Esophagus squamous epithelium (tissue), 5 donors: ENCODE measurements at regions not wholly inside any gene's neighbourhood (a gene's known extent, or its start where the extent isn't known, plus 50 kb on each side); places are given as distances from the start of the nearest gene placed in this dataset.

Experiments used
- DNase-seq: peaks from one replicate; lab custom pipeline; 2025; lab: John Stamatoyannopoulos, UW
- H3K27ac ChIP-seq, 4 donors: fragments of 200-600 bp; sonication (generic); one replicate each; pipeline ENCODE4 v1.5.1; 2016 to 2019; ENCODE audit warnings: mild to moderate bottlenecking in 1 of 4
- H3K27me3 ChIP-seq, 4 donors: fragments of 200-600 bp; sonication (generic); 1 replicate in 3 of 4; 2 replicates in 1 of 4; pipeline versions ENCODE4 v1.5.1 to v1.6.0; 2017 to 2021; ENCODE audit warnings: antibody characterized with exemption in 1 of 4
- H3K36me3 ChIP-seq, 3 donors: fragments of 200-600 bp; sonication (generic); one replicate each; pipeline ENCODE4 v1.5.1; 2016 to 2019
- H3K4me1 ChIP-seq, 3 donors: fragments of 200-600 bp; sonication (generic); one replicate each; pipeline ENCODE4 v1.5.1; 2017 to 2019
- H3K4me3 ChIP-seq, 4 donors: fragments of 200-600 bp; sonication (generic); 1 replicate in 3 of 4; 2 replicates in 1 of 4; pipeline ENCODE4 v1.5.1; 2016 to 2019; ENCODE audit warnings: mild to moderate bottlenecking in 2 of 4, moderate library complexity in 1 of 4
- H3K9me3 ChIP-seq, 3 donors: fragments of 200-600 bp; sonication (generic); one replicate each; pipeline ENCODE4 v1.5.1; 2016 to 2019
- CTCF ChIP-seq, 6 experiments: fragments of 450-650 bp in 4 of 6; fragments of 200-600 bp in 2 of 6; sonication (generic) in 2 of 6; IDR thresholded peaks; one replicate each; pipeline ENCODE4 v1.5.1; 2016 to 2019; ENCODE audit warnings: antibody characterized with exemption in 6 of 6, mild to moderate bottlenecking in 4 of 6, moderate library complexity in 4 of 6
- POLR2A ChIP-seq, 4 donors: fragments of 450-650 bp; IDR thresholded peaks; one replicate each; pipeline ENCODE4 v1.6.1; 2017; ENCODE audit warnings: antibody characterized with exemption in 4 of 4, mild to moderate bottlenecking in 4 of 4, moderate library complexity in 3 of 4
- WGBS, 2 donors: methylation state at CpG; one replicate each; pipeline ENCODE4 v1.1.5; 2018; 5-methylcytosine and 5-hydroxymethylcytosine counted together
- intact Hi-C: fragments of 100-400 bp; cut with DNase I; formaldehyde crosslinking; loops from one replicate; pipeline ENCODE4 v1.15.0; 2022
- donor health status: DM: yes; HTN: yes; CAD: no.

GRCh38 chr15:100763835-100764750, 115.5 kb upstream of the ALDH1A3 start:
- WGBS, 2 donors: 84 to 86% methylated on average over 10 to 13 of the region's 20 CpGs
- intact Hi-C loops: no loop called here
- H3K36me3 ChIP-seq: no peaks in the 10 kb centered on the region
- no peak for TF ChIP-seq POLR2A (IDR thresholded peaks at IDR 0.05)
- TF ChIP-seq CTCF (IDR thresholded peaks at IDR 0.05): no peak
- no peak overlapping the region for H3K4me3 ChIP-seq
- peaks cover 0 to 8% (median 0%) of the 10 kb centered on the region in 4 donors for H3K27me3 ChIP-seq
- H3K4me1 ChIP-seq: peaks cover 0 to 11% (median 0%) of the 10 kb centered on the region in 3 donors
- DNase-seq: no peak
- H3K27ac ChIP-seq: no peak overlapping the region
- H3K9me3 ChIP-seq: no peaks in the 10 kb centered on the region

- no peak for TF ChIP-seq CTCF (IDR thresholded peaks at IDR 0.05)
- no peak for TF ChIP-seq POLR2A (IDR thresholded peaks at IDR 0.05)
- Histone ChIP-seq H3K9me3 (no peaks in the 10 kb centered on the region), H3K27ac (no peak overlapping the region), H3K36me3 (no peaks in the 10 kb centered on the region), H3K4me3 (no peak overlapping the region), H3K4me1 (peaks cover 0 to 2% (median 0%) of the 10 kb centered on the region in 3 donors), H3K27me3 (peaks cover 0 to 8% (median 0%) of the 10 kb centered on the region in 4 donors)
- WGBS, 2 donors: 62 to 83% methylated on average over 4 of the region's 9 CpGs
- no peak for DNase-seq
- intact Hi-C loops: no loop called here
These were observed 114.7 kb upstream of the ALDH1A3 start for GRCh38 chr15:100764778-100765466.

DNA sequence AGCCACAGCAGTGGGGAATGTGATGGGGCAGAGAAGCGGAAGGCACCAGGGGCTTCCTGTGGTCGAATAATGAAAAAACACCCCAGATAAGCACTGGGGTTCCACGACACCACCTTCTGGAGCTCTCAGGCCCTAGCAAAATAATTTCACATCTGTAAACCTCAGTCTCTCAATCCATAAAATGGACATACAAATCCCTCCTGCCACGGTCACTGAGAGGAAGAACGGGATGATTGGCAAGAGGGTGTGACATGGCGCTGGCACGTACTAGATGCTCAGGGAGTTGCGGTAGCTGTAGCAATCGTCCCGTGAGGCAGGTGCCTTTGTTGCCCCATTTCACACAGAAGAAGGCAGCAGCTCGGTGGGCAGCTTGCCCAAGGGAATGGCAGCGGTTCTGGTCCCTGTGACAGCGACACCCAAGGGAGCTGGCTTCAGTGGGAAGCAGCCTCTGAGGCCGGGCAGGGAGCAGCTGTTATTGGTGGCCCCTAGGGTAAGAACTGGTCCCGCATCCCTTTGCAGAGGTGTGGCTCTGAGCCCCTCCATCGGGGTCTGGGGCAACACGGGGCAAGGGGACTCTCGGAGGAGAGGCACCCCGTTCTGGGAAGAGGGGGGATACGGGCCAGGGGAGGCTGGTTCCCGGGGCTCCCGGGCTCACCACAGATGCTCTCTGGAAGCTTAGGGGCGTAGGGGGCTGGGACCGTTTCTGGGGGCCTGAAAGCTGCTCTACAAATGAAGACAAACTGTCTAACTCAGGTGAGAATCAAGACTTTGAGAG, 114.0 kb upstream of the ALDH1A3 start:
- Histone ChIP-seq H3K27me3 (peaks cover 0 to 8% (median 0%) of the 10 kb centered on the region in 4 donors), H3K27ac (no peak overlapping the region), H3K4me3 (no peak overlapping the region), H3K36me3 (no peaks in the 10 kb centered on the region), H3K4me1 (no peaks in the 10 kb centered on the region), H3K9me3 (no peaks in the 10 kb centered on the region)
- intact Hi-C loops: no loop called here
- no peak for DNase-seq
- no peak for TF ChIP-seq CTCF (IDR thresholded peaks at IDR 0.05)
- no peak for TF ChIP-seq POLR2A (IDR thresholded peaks at IDR 0.05)
- 68 to 76% methylated on average over 13 to 14 of the region's 24 CpGs for WGBS, 2 donors

- no peaks in the 10 kb centered on the region for H3K36me3 ChIP-seq
- TF ChIP-seq CTCF (IDR thresholded peaks at IDR 0.05): no peak
- TF ChIP-seq POLR2A (IDR thresholded peaks at IDR 0.05): no peak
- no peaks in the 10 kb centered on the region for H3K4me1 ChIP-seq
- H3K4me3 ChIP-seq: no peak overlapping the region
- 40 to 58% methylated on average over 11 to 12 of the region's 13 CpGs for WGBS, 2 donors
- no peak overlapping the region for H3K27ac ChIP-seq
- H3K9me3 ChIP-seq: no peaks in the 10 kb centered on the region
- no peak for DNase-seq
- intact Hi-C loops: no loop called here
- peaks cover 0 to 8% (median 0%) of the 10 kb centered on the region in 4 donors for H3K27me3 ChIP-seq
These were observed 113.2 kb upstream of the ALDH1A3 start for GRCh38 chr15:100766243-100767000.
